ENCODE measurements at regions not wholly inside any gene's neighbourhood (a gene's known extent, or its start where the extent isn't known, plus 50 kb on each side); places are given as distances from the start of the nearest gene placed in this dataset.

DNA sequence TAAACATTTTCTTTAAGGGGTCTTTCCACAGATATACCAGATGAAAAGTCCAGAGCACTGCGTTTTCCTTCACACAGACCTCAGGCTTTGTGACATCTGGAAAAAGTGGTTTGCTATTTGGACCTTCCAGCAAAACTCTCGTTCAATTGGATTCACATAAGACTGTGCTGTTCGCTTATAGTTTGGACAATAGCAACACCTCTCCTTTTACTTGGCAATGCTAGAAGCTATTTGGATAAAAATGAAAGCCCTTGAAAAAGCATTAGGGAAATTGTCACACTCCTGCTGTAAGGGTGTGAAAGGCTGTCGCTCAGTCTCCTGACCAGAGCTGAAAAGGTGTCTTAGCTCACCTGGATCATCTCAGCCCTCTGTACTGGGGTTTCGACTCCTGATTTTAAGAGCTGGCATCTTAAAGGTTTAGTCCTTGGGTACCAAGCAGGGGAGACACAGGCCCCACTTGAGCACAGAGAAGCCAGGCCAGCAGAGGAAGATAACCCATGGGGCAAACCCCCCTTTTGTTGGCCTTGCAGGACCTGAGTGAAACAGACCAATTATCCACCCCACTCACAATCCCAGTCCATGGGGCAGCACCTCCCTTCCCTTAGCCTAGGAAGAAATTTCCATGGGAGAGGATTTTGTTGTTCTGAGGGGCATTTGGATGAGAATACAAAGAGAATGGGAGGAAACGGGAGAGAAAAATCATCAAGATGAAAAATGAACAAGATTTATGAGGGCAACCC, 257.6 kb downstream of the DLEU7 start:
- H3K27ac ChIP-seq = peak overlapping the region in 2 of 12 donors; percentile 1 to 6
- H3K36me3 ChIP-seq = no peaks in the 10 kb centered on the region
- no peak overlapping the region for H3K4me3 ChIP-seq
- intact Hi-C loops (cut with DNase I) = loop anchor here in 3 of 10 donors (5.0 to 10.0 kb wide), 2 partner anchors 99 to 216 kb away; no protein-coding TSS in a partner anchor
- peaks cover 0 to 46% (median 11%) of the 10 kb centered on the region in 12 donors for H3K4me1 ChIP-seq
- DNase-seq (no peak), ATAC-seq (no peak)
- H3K9me3 ChIP-seq = peaks cover 0 to 6% (median 0%) of the 10 kb centered on the region in 12 donors
- WGBS, 4 donors = 60 to 63% (median 61%) methylated on average over 6 of the region's 6 CpGs
- H3K27me3 ChIP-seq = no peaks in the 10 kb centered on the region
- TF ChIP-seq POLR2A (IDR thresholded peaks at IDR 0.05) = no peak
- TF ChIP-seq, protein P1, sequence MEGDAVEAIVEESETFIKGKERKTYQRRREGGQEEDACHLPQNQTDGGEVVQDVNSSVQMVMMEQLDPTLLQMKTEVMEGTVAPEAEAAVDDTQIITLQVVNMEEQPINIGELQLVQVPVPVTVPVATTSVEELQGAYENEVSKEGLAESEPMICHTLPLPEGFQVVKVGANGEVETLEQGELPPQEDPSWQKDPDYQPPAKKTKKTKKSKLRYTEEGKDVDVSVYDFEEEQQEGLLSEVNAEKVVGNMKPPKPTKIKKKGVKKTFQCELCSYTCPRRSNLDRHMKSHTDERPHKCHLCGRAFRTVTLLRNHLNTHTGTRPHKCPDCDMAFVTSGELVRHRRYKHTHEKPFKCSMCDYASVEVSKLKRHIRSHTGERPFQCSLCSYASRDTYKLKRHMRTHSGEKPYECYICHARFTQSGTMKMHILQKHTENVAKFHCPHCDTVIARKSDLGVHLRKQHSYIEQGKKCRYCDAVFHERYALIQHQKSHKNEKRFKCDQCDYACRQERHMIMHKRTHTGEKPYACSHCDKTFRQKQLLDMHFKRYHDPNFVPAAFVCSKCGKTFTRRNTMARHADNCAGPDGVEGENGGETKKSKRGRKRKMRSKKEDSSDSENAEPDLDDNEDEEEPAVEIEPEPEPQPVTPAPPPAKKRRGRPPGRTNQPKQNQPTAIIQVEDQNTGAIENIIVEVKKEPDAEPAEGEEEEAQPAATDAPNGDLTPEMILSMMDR (IDR thresholded peaks at IDR 0.05) = no peak

DNA sequence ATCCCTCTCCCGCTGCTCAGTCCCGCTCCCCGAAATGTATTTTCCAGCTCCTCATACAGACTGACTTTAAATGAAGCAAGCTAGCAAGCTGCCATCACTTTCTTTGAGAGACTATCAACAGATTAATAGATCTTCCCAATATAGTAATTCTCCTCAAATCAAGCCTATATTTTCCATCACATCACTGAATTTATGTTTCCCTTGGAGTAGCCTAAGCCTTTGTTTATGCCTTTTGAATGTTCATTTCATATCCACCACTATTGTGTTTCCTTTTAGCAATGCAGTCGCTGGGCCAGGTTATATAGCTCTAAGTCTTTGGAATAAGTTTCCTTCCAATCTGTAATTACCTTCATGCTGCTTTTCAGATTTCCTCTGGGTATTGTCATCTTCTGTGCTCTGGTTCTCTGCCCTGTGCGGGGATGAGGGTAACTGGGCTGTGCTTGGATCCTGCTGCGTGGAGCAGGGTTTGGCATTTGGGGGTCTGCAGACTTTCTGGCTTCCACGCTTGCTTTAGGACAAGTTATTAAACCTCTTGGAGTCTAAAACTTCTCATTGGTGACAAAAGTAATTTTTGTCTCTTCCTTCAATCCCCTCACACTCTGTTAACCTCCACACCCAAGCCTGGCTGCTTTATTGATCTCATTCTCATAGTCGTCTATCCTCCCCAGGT, 256.9 kb downstream of the DLEU7 start:
- Histone ChIP-seq H3K36me3 (no peaks in the 10 kb centered on the region), H3K27me3 (no peaks in the 10 kb centered on the region), H3K9me3 (peaks cover 0 to 6% (median 0%) of the 10 kb centered on the region in 12 donors), H3K4me3 (no peak overlapping the region), H3K27ac (no peak overlapping the region), H3K4me1 (peaks cover 0 to 40% (median 11%) of the 10 kb centered on the region in 12 donors)
- intact Hi-C loops (cut with DNase I) = loop anchor here in 3 of 10 donors (5.0 to 10.0 kb wide), 2 partner anchors 98 to 216 kb away; no protein-coding TSS in a partner anchor
- TF ChIP-seq, protein P1 (IDR thresholded peaks at IDR 0.05) = no peak
- no peak for TF ChIP-seq POLR2A (IDR thresholded peaks at IDR 0.05)
- no peak for DNase-seq
- 78 to 82% (median 81%) methylated on average over 8 of the region's 8 CpGs for WGBS, 4 donors
- ATAC-seq = no peak

DNA sequence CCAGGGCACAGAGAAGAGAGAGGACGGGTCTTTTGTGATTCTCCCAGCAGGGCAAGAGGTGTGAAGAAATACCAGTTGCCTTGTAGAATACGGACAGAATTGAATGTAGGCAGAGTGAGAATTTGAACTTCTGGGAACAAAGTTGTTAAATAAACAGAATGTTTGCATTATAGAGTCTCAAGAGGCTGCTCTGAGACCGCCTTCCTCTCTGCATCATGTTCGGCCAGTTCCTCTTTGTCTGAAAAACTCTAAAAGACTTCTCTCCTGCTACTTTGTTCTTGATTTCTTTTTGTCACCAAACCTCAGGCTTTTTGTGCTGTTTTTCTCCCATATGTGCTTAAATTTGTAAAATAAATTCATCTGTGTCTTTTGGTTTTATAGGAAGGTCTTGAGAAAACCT, 256.4 kb downstream of the DLEU7 start:
- Histone ChIP-seq H3K36me3 (no peaks in the 10 kb centered on the region), H3K4me1 (peaks cover 0 to 35% (median 9%) of the 10 kb centered on the region in 12 donors), H3K27ac (no peak overlapping the region), H3K27me3 (no peaks in the 10 kb centered on the region), H3K9me3 (peaks cover 0 to 6% (median 0%) of the 10 kb centered on the region in 12 donors), H3K4me3 (no peak overlapping the region)
- no peak for ATAC-seq
- intact Hi-C loops (cut with DNase I) = loop anchor here in 3 of 10 donors (5.0 to 10.0 kb wide), 2 partner anchors 98 to 215 kb away; no protein-coding TSS in a partner anchor
- WGBS, 4 donors = 90 to 96% (median 93%) methylated on average over 4 of the region's 4 CpGs
- no peak for DNase-seq
- no peak for TF ChIP-seq POLR2A (IDR thresholded peaks at IDR 0.05)
- TF ChIP-seq, protein P1 (IDR thresholded peaks at IDR 0.05) = no peak

All from heart left ventricle (tissue), 16 donors.